ENCODE measurements at regions not wholly inside any gene's neighbourhood (a gene's known extent, or its start where the extent isn't known, plus 50 kb on each side); places are given as distances from the start of the nearest gene placed in this dataset.

DNA sequence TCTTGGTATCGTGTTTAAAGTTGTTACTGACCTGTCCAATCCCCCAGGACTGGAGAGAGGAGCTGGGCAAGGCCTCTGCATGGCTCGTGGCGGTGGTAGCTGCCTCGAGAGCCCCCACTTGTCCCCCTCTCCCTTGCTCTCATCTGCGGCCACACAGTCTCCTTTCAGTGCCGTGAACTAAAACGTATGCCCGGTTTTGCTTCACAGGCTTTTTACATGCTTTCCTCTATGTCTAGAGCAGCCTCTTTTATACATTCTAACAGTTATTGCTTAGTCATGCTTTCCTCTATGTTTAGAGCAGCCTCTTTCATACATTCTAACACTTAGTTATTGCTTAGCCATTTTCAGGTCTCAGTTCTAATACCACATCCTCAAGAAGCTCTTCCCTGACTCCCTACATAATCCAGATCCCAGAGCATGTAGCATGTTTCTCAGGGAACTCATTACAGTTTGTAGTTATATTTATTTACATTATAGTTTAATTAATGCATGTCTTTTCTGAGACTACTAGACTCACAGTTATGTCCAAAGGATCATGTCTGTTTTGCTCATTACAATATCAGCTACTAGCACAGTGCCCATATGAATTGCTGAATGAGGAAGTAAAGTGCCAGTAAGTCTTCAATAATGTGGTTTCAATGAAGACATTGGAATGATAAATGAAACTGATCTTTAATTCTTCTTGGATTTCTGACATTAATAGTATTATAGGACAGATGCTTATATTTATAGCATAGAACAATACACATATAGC, 66.5 kb upstream of the TBL1XR1 start:
- TF ChIP-seq, protein P1, sequence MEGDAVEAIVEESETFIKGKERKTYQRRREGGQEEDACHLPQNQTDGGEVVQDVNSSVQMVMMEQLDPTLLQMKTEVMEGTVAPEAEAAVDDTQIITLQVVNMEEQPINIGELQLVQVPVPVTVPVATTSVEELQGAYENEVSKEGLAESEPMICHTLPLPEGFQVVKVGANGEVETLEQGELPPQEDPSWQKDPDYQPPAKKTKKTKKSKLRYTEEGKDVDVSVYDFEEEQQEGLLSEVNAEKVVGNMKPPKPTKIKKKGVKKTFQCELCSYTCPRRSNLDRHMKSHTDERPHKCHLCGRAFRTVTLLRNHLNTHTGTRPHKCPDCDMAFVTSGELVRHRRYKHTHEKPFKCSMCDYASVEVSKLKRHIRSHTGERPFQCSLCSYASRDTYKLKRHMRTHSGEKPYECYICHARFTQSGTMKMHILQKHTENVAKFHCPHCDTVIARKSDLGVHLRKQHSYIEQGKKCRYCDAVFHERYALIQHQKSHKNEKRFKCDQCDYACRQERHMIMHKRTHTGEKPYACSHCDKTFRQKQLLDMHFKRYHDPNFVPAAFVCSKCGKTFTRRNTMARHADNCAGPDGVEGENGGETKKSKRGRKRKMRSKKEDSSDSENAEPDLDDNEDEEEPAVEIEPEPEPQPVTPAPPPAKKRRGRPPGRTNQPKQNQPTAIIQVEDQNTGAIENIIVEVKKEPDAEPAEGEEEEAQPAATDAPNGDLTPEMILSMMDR (IDR thresholded peaks at IDR 0.05; ENCODE audit: low read length), result no peak
- TF ChIP-seq EZH2 (optimal IDR thresholded peaks at IDR 0.05; ENCODE audit: low read depth, low read length) (no peak), EZH2phosphoT487 (IDR thresholded peaks at IDR 0.05; ENCODE audit: low read length) (no peak)

Measured in MM.1S (cell line).